H1 (cell line): ENCODE measurements at regions not wholly inside any gene's neighbourhood (a gene's known extent, or its start where the extent isn't known, plus 50 kb on each side); places are given as distances from the start of the nearest gene placed in this dataset.
A peak's percentile ranks its signal among the peaks of the same experiment; 100 is the strongest.

Source experiments
- CTCF ChIA-PET: fragments of 300-600 bp; sonication (Branson Sonifier 250); formaldehyde crosslinking; loops from one replicate; lab custom pipeline; 2021; ENCODE audit not compliant: partially characterized antibody; lab: Charles Lee
- POLR2A ChIA-PET: fragments of 300-600 bp; sonication (Branson Sonifier 250); formaldehyde crosslinking; loops from one replicate; lab custom pipeline; 2021; ENCODE audit warnings: inconsistent platforms; ENCODE audit not compliant: partially characterized antibody; lab: Charles Lee
- DNase-seq, 2 experiments: peaks; one replicate each; pipeline versions ENCODE4 v3.0.0 to v3.0.0-alpha.2; 2010 to 2022; ENCODE audit warnings: low spot score in 2 of 2, low read depth in 1 of 2, mixed read lengths in 1 of 2
- FAIRE-seq: peaks from 2 replicates; lab custom pipeline; 2011; peaks lifted over from hg19 to GRCh38; lab: Jason Lieb, UNC
- H2AFZ ChIP-seq: 2 replicates; pipeline ENCODE4 v1.8.1; 2012; ENCODE audit warnings: low read length, inconsistent platforms
- H2AK5ac ChIP-seq: 2 replicates; pipeline ENCODE4 v1.6.1; 2013; ENCODE audit warnings: low read depth, low read length
- H2BK120ac ChIP-seq: replicated peaks from 2 replicates; pipeline ENCODE3; 2013; ENCODE audit warnings: low read depth, low read length, inconsistent platforms
- H2BK12ac ChIP-seq: 2 replicates; pipeline ENCODE4 v1.6.1; 2013; ENCODE audit warnings: low read depth, low read length
- H2BK15ac ChIP-seq: 2 replicates; pipeline ENCODE4 v1.6.1; 2013; ENCODE audit warnings: low read length
- H2BK20ac ChIP-seq: 2 replicates; pipeline ENCODE4 v1.6.1; 2013; ENCODE audit warnings: low read length
- H2BK5ac ChIP-seq: 2 replicates; pipeline ENCODE4 v1.6.1; 2013; ENCODE audit warnings: low read depth, low read length
- H3K14ac ChIP-seq: 2 replicates; pipeline ENCODE4 v1.6.1; 2013; ENCODE audit warnings: inconsistent platforms; ENCODE audit not compliant: insufficient read length
- H3K18ac ChIP-seq: 2 replicates; pipeline ENCODE4 v1.6.1; 2013; ENCODE audit warnings: low read length; ENCODE audit errors: extremely low read depth
- H3K23ac ChIP-seq: 2 replicates; pipeline ENCODE4 v1.6.1; 2013; ENCODE audit warnings: inconsistent platforms; ENCODE audit not compliant: insufficient read length
- H3K23me2 ChIP-seq: 2 replicates; pipeline ENCODE4 v1.6.1; 2013; ENCODE audit warnings: low read depth, low read length
- H3K27ac ChIP-seq: 2 replicates; pipeline ENCODE4 v1.6.1; 2011; ENCODE audit warnings: low read depth, low read length, inconsistent platforms
- H3K27me3 ChIP-seq, 4 experiments: replicated peaks in 1 of 4; 1 replicate in 1 of 4; 2 replicates in 3 of 4; pipeline versions ENCODE4 v1.6.1 to v1.8.1; 2011 to 2013; ENCODE audit warnings: low read length in 3 of 4, mild to moderate bottlenecking in 3 of 4, inconsistent platforms in 2 of 4, mixed read lengths in 2 of 4, moderate library complexity in 1 of 4; ENCODE audit not compliant: control insufficient read depth in 3 of 4, insufficient read depth in 3 of 4; ENCODE audit errors: extremely low read depth in 1 of 4
- H3K36me3 ChIP-seq, 4 experiments: 2 replicates each; pipeline versions ENCODE4 v1.6.1 to v1.8.1; 2011 to 2013; ENCODE audit warnings: mild to moderate bottlenecking in 4 of 4, low read length in 3 of 4, moderate library complexity in 2 of 4, control low read depth in 1 of 4, inconsistent platforms in 1 of 4; ENCODE audit not compliant: insufficient read depth in 4 of 4, control insufficient read depth in 2 of 4
- H3K4ac ChIP-seq: replicated peaks from 2 replicates; pipeline ENCODE3; 2013; ENCODE audit warnings: low read length, low read depth, mixed read lengths, inconsistent platforms; ENCODE audit not compliant: insufficient read length
- H3K4me1 ChIP-seq, 4 experiments: replicated peaks in 1 of 4; 1 replicate in 1 of 4; 2 replicates in 3 of 4; pipeline versions ENCODE4 v1.6.1 to v1.8.1; 2011 to 2013; ENCODE audit warnings: low read length in 3 of 4, inconsistent platforms in 2 of 4, mixed read lengths in 1 of 4; ENCODE audit not compliant: insufficient read depth in 4 of 4, control insufficient read depth in 3 of 4
- H3K4me2 ChIP-seq, 2 experiments: 2 replicates each; pipeline versions ENCODE4 v1.6.1 to v1.8.1; 2011 to 2013; ENCODE audit warnings: low read depth in 2 of 2, low read length in 2 of 2, control low read depth in 1 of 2, inconsistent platforms in 1 of 2, mild to moderate bottlenecking in 1 of 2; ENCODE audit not compliant: insufficient read depth in 1 of 2
- H3K4me3 ChIP-seq, 4 experiments: fragments of 200-600, 300-600 bp in 1 of 4; sonication (generic), shearing (Covaris generic), sonication (Bioruptor Twin) in 1 of 4; 2 replicates each; pipeline versions ENCODE4 v1.5.1 to v1.8.1; 2011 to 2016; ENCODE audit warnings: low read length in 4 of 4, low read depth in 3 of 4, control low read depth in 2 of 4, inconsistent platforms in 2 of 4, mild to moderate bottlenecking in 2 of 4, mixed read lengths in 1 of 4, moderate library complexity in 1 of 4; ENCODE audit not compliant: insufficient read depth in 2 of 4; ENCODE audit errors: extremely low read depth in 1 of 4
- H3K56ac ChIP-seq: replicated peaks from 2 replicates; pipeline ENCODE3; 2013; ENCODE audit warnings: low read depth, mild to moderate bottlenecking, mixed read lengths, low read length, inconsistent platforms; ENCODE audit not compliant: insufficient read length
- H3K79me1 ChIP-seq: 2 replicates; pipeline ENCODE4 v1.6.1; 2013; ENCODE audit warnings: low read depth, low read length, control low read depth
- H3K79me2 ChIP-seq, 2 experiments: 2 replicates each; pipeline versions ENCODE4 v1.6.1 to v1.8.1; 2012 to 2013; ENCODE audit warnings: low read length in 2 of 2, mild to moderate bottlenecking in 2 of 2, inconsistent platforms in 1 of 2; ENCODE audit not compliant: insufficient read depth in 2 of 2, control insufficient read depth in 1 of 2
- H3K9ac ChIP-seq, 4 experiments: replicated peaks in 1 of 4; 1 replicate in 1 of 4; 2 replicates in 3 of 4; pipeline versions ENCODE4 v1.6.1 to v1.8.1; 2011 to 2013; ENCODE audit warnings: low read depth in 3 of 4, low read length in 3 of 4, control low read depth in 2 of 4, mild to moderate bottlenecking in 2 of 4, moderate library complexity in 2 of 4, inconsistent platforms in 1 of 4; ENCODE audit errors: extremely low read depth in 1 of 4
- H3K9me3 ChIP-seq, 2 experiments: 2 replicates each; pipeline versions ENCODE4 v1.6.1 to v1.8.1; 2012 to 2013; ENCODE audit warnings: mild to moderate bottlenecking in 2 of 2, moderate library complexity in 2 of 2, control low read depth in 1 of 2, inconsistent platforms in 1 of 2, low read depth in 1 of 2, low read length in 1 of 2, mixed read lengths in 1 of 2; ENCODE audit not compliant: insufficient read depth in 2 of 2
- H4K20me1 ChIP-seq, 2 experiments: replicated peaks in 1 of 2; 2 replicates each; pipeline versions ENCODE3 to v1.8.1; 2011 to 2013; ENCODE audit warnings: inconsistent platforms in 2 of 2, low read length in 2 of 2, mild to moderate bottlenecking in 1 of 2; ENCODE audit not compliant: insufficient read depth in 2 of 2, control insufficient read depth in 1 of 2
- H4K5ac ChIP-seq: 2 replicates; pipeline ENCODE4 v1.6.1; 2013; ENCODE audit warnings: low read length, low read depth, mixed read lengths, inconsistent platforms; ENCODE audit not compliant: insufficient read length
- H4K8ac ChIP-seq: 2 replicates; pipeline ENCODE4 v1.8.0; 2013; ENCODE audit warnings: mild to moderate bottlenecking, moderate library complexity, low read length, inconsistent platforms; ENCODE audit not compliant: insufficient read depth; ENCODE audit errors: extremely low read depth
- H4K91ac ChIP-seq: replicated peaks from 2 replicates; pipeline ENCODE3; 2013; ENCODE audit warnings: low read length, mixed read lengths, inconsistent platforms; ENCODE audit not compliant: insufficient read length
- CTCF ChIP-seq, 3 experiments: IDR thresholded peaks; 1 replicate in 2 of 3; 2 replicates in 1 of 3; pipeline versions ENCODE4 v1.5.1 to v1.6.1; 2011; ENCODE audit warnings: low read length in 3 of 3, mild to moderate bottlenecking in 3 of 3, inconsistent platforms in 2 of 3, low read depth in 1 of 3, moderate library complexity in 1 of 3; ENCODE audit not compliant: insufficient read depth in 1 of 3; ENCODE audit errors: control extremely low read depth in 1 of 3
- E2F6 ChIP-seq: IDR thresholded peaks from 2 replicates; pipeline ENCODE4 v1.6.1; 2012; ENCODE audit warnings: inconsistent platforms
- WGBS, 2 experiments: shearing (Covaris generic) in 1 of 2; methylation state at CpG; one replicate each; pipeline versions ENCODE4 v1.1.6 to v1.1.7; 2013 to 2015; ENCODE audit warnings: low lambda C conversion rate in 2 of 2, mixed read lengths in 2 of 2, inconsistent platforms in 1 of 2, low coverage in 1 of 2, missing lambda C conversion rate in 1 of 2; ENCODE audit not compliant: insufficient replicate concordance in 2 of 2, insufficient coverage in 1 of 2, insufficient read length in 1 of 2; ENCODE audit errors: extremely low coverage in 1 of 2, missing lambda C conversion rate in 1 of 2; 5-methylcytosine and 5-hydroxymethylcytosine counted together

GRCh38 chr2:67210430-67210829, 186.7 kb upstream of the ETAA1 start:
- H2BK12ac ChIP-seq: no peak overlapping the region

More at GRCh38 chr2:67210430-67210829, 186.7 kb upstream of the ETAA1 start:
- H3K27ac ChIP-seq: no peak overlapping the region
- H3K18ac ChIP-seq: no peak overlapping the region
- no peak for DNase-seq
- peaks cover 13% of the 10 kb centered on the region; the same call in 1 of the 2 replicates for H3K23me2 ChIP-seq
- no peak overlapping the region for H2AK5ac ChIP-seq
- peaks cover 0 to 5% of the 10 kb centered on the region in 2 experiments for H4K20me1 ChIP-seq
- FAIRE-seq: peak; percentile 60
- no peak overlapping the region for H3K23ac ChIP-seq
- H3K79me2 ChIP-seq: no peaks in the 10 kb centered on the region
- peaks cover 2 to 3% (median 3%) of the 10 kb centered on the region in 4 experiments; a peak in 5 of 7 replicates for H3K4me1 ChIP-seq
- ChIA-PET CTCF (interaction anchor here (0.7 to 1.7 kb wide), 11 partner anchors 9 to 103 kb away, joined by 3 to 5 read pairs (median 4); no protein-coding TSS in a partner anchor), POLR2A (no interaction called here)
- no peaks in the 10 kb centered on the region for H3K36me3 ChIP-seq
- no peak overlapping the region for H3K4me3 ChIP-seq
- no peak overlapping the region for H2BK15ac ChIP-seq
- 83% methylated on average over 4 of the region's 4 CpGs; no CpG with 5 or more reads in 1 of the 2 experiments for WGBS, 2 experiments
- no peak overlapping the region for H3K14ac ChIP-seq
- H4K5ac ChIP-seq: no peak overlapping the region
- H3K4ac ChIP-seq: no peak overlapping the region
- H2AFZ ChIP-seq: no peak overlapping the region
- no peak overlapping the region for H4K91ac ChIP-seq
- H4K8ac ChIP-seq: no peak overlapping the region
- TF ChIP-seq CTCF (IDR thresholded peaks at IDR 0.05; ENCODE audit: control extremely low read depth in 1 of 3, insufficient read depth in 1 of 3, low read depth in 1 of 3, low read length in 3 of 3) (peak in 1 of 3 experiments; percentile 19; a peak in 2 of 4 replicates), E2F6 (no peak)
- no peaks in the 10 kb centered on the region for H3K9me3 ChIP-seq
- no peaks in the 10 kb centered on the region for H3K27me3 ChIP-seq
- H3K79me1 ChIP-seq: no peaks in the 10 kb centered on the region
- H3K56ac ChIP-seq: no peak overlapping the region
- H3K9ac ChIP-seq: no peak overlapping the region
- H2BK5ac ChIP-seq: no peak overlapping the region
- H2BK120ac ChIP-seq: no peak overlapping the region
- no peak overlapping the region for H3K4me2 ChIP-seq
- H2BK20ac ChIP-seq: no peak overlapping the region
